ENCODE measurements at regions not wholly inside any gene's neighbourhood (a gene's known extent, or its start where the extent isn't known, plus 50 kb on each side); places are given as distances from the start of the nearest gene placed in this dataset.

DNA sequence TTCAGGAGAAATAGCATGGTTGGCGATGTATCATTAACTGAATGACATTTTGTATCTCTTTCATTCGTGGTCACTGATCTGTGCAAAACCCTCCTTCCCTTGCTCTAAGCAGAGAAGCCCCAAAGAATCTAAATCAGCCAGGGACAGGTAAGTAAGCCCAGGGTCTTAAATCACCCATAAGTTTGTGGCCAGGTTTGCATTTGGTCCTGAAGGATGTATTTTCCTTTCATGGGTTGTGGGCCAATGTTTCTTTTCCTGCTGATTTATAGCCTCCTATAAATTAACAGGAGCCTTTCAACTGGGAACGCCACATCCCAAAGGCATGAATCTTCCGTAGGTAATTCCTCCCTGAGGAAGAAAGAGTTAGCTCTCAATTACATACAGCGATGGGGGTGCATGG, 217.5 kb upstream of the TNC start:
- ChIA-PET CTCF (no interaction called here), POLR2A (no interaction called here)
- no peaks in the 10 kb centered on the region for H3K4me1 ChIP-seq (ENCODE audit: control insufficient read depth, insufficient read depth, low read length)
- H3K27me3 ChIP-seq (ENCODE audit: control insufficient read depth, insufficient read depth, low read length) = no peaks in the 10 kb centered on the region
- H3K27ac ChIP-seq (ENCODE audit: low read length) = no peak overlapping the region
- in situ Hi-C loops (cut with HindIII; ENCODE audit: low pct_unique_long_range_greater_than_20kb, low sequenced_read_pairs) (no loop called here), intact Hi-C loops (cut with micrococcal nuclease; ENCODE audit: unreplicated experiment) (no loop called here)
- ATAC-seq = no peak
- H3K9me3 ChIP-seq (ENCODE audit: control insufficient read depth, insufficient read depth, low read depth, low read length) = no peaks in the 10 kb centered on the region
- TF ChIP-seq POLR2AphosphoS5 (IDR thresholded peaks at IDR 0.05; ENCODE audit: low read depth, low read length) (no peak), TCF7L2 (IDR thresholded peaks at IDR 0.05; ENCODE audit: low read depth, low read length) (no peak), REST (IDR thresholded peaks at IDR 0.05; ENCODE audit: insufficient read depth in 1 of 2, low read depth in 2 of 2, low read length in 1 of 2) (no peak), SIN3A (IDR thresholded peaks at IDR 0.05; ENCODE audit: borderline replicate concordance, insufficient read depth, low read depth, low read length) (no peak)
- TF ChIP-seq, protein P1, sequence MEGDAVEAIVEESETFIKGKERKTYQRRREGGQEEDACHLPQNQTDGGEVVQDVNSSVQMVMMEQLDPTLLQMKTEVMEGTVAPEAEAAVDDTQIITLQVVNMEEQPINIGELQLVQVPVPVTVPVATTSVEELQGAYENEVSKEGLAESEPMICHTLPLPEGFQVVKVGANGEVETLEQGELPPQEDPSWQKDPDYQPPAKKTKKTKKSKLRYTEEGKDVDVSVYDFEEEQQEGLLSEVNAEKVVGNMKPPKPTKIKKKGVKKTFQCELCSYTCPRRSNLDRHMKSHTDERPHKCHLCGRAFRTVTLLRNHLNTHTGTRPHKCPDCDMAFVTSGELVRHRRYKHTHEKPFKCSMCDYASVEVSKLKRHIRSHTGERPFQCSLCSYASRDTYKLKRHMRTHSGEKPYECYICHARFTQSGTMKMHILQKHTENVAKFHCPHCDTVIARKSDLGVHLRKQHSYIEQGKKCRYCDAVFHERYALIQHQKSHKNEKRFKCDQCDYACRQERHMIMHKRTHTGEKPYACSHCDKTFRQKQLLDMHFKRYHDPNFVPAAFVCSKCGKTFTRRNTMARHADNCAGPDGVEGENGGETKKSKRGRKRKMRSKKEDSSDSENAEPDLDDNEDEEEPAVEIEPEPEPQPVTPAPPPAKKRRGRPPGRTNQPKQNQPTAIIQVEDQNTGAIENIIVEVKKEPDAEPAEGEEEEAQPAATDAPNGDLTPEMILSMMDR (IDR thresholded peaks at IDR 0.05) = no peak
- no TSS peak for BruUV-seq (replicated peaks)
- H3K36me3 ChIP-seq (ENCODE audit: control insufficient read depth, insufficient read depth, low read length) = no peaks in the 10 kb centered on the region
- no peak overlapping the region for H3K4me3 ChIP-seq (ENCODE audit: low read depth in 2 of 2, low read length in 2 of 2)
- DNase-seq (ENCODE audit: low read depth, low spot score) = no peak

- ATAC-seq (no peak), DNase-seq (ENCODE audit: low read depth, low spot score) (no peak)
- Histone ChIP-seq H3K4me1 (ENCODE audit: control insufficient read depth, insufficient read depth, low read length) (no peaks in the 10 kb centered on the region), H3K27me3 (ENCODE audit: control insufficient read depth, insufficient read depth, low read length) (no peaks in the 10 kb centered on the region), H3K36me3 (ENCODE audit: control insufficient read depth, insufficient read depth, low read length) (no peaks in the 10 kb centered on the region), H3K27ac (ENCODE audit: low read length) (no peak overlapping the region), H3K4me3 (ENCODE audit: low read depth in 2 of 2, low read length in 2 of 2) (no peak overlapping the region), H3K9me3 (ENCODE audit: control insufficient read depth, insufficient read depth, low read depth, low read length) (no peaks in the 10 kb centered on the region)
- BruUV-seq (replicated peaks) = no TSS peak
- TF ChIP-seq TCF7L2 (IDR thresholded peaks at IDR 0.05; ENCODE audit: low read depth, low read length) (no peak), POLR2AphosphoS5 (IDR thresholded peaks at IDR 0.05; ENCODE audit: low read depth, low read length) (no peak), SIN3A (IDR thresholded peaks at IDR 0.05; ENCODE audit: borderline replicate concordance, insufficient read depth, low read depth, low read length) (no peak), REST (IDR thresholded peaks at IDR 0.05; ENCODE audit: insufficient read depth in 1 of 2, low read depth in 2 of 2, low read length in 1 of 2) (no peak)
- TF ChIP-seq, protein P1 (IDR thresholded peaks at IDR 0.05) = no peak
- ChIA-PET POLR2A (no interaction called here), CTCF (no interaction called here)
- in situ Hi-C loops (cut with HindIII; ENCODE audit: low pct_unique_long_range_greater_than_20kb, low sequenced_read_pairs) = no loop called here
- intact Hi-C loops (cut with micrococcal nuclease; ENCODE audit: unreplicated experiment) = no loop called here
These were observed 222.4 kb upstream of the TNC start for GRCh38 chr9:115340314-115340713.
